ELR (cell line): ENCODE measurements at regions not wholly inside any gene's neighbourhood (a gene's known extent, or its start where the extent isn't known, plus 50 kb on each side); places are given as distances from the start of the nearest gene placed in this dataset.
"Not testable (repeated sequence)": the region's sequence is repeated elsewhere in the genome, so short reads cannot be mapped to it uniquely, and the experiment has no call there.

Source experiments
- DNase-seq: peaks from one replicate; pipeline ENCODE4 v3.0.0-alpha.2; 2015; ENCODE audit warnings: low read depth

- no peak for DNase-seq
Measured at GRCh38 chr10:35854661-35855060, 212.6 kb upstream of the FZD8 start.

GRCh38 chr10:35852721-35853120 is 210.6 kb upstream of the FZD8 start:
- no peak for DNase-seq

GRCh38 chr10:35848412-35848811 is 206.3 kb upstream of the FZD8 start:
- DNase-seq: no peak

GRCh38 chr10:35844686-35845085 is 202.6 kb upstream of the FZD8 start:
- no peak for DNase-seq

GRCh38 chr10:35843524-35844181 is 201.6 kb upstream of the FZD8 start:
- DNase-seq: no peak

GRCh38 chr10:35838054-35838453 is 196.0 kb upstream of the FZD8 start:
- DNase-seq: no peak

- no peak for DNase-seq
Measured at GRCh38 chr10:35835545-35835944, 193.4 kb upstream of the FZD8 start.

GRCh38 chr10:35834877-35835494 is 192.9 kb upstream of the FZD8 start:
- no peak for DNase-seq

- no peak for DNase-seq
Measured at GRCh38 chr10:35827783-35828182, 185.7 kb upstream of the FZD8 start.

GRCh38 chr10:35824704-35825103 is 182.6 kb upstream of the FZD8 start:
- DNase-seq: no peak

GRCh38 chr10:35822316-35822715 is 180.2 kb upstream of the FZD8 start:
- peak; percentile 20 for DNase-seq

- DNase-seq: no peak
Measured at GRCh38 chr10:35821339-35821911, 179.3 kb upstream of the FZD8 start.

- DNase-seq: no peak
Measured at GRCh38 chr10:35819736-35820135, 177.6 kb upstream of the FZD8 start.

- DNase-seq: no peak
Measured at GRCh38 chr10:35819011-35819410, 176.9 kb upstream of the FZD8 start.

- DNase-seq: not testable (repeated sequence)
Measured at GRCh38 chr10:35817109-35817508, 175.0 kb upstream of the FZD8 start.

- no peak for DNase-seq
Measured at GRCh38 chr10:35813219-35813618, 171.1 kb upstream of the FZD8 start.

GRCh38 chr10:35808344-35808743 is 166.2 kb upstream of the FZD8 start:
- DNase-seq: no peak

- DNase-seq: no peak
Measured at GRCh38 chr10:35803046-35803445, 160.9 kb upstream of the FZD8 start.

GRCh38 chr10:35797187-35797586 is 155.1 kb upstream of the FZD8 start:
- no peak for DNase-seq

GRCh38 chr10:35795131-35795824 is 153.2 kb upstream of the FZD8 start:
- peak; percentile 62 for DNase-seq

GRCh38 chr10:35794703-35795102 is 152.6 kb upstream of the FZD8 start:
- DNase-seq: no peak

GRCh38 chr10:35792291-35792690 is 150.2 kb upstream of the FZD8 start:
- DNase-seq: peak; percentile 20

GRCh38 chr10:35789996-35790395 is 147.9 kb upstream of the FZD8 start:
- DNase-seq: peak; percentile 91
